B cell (primary cell): ENCODE measurements at regions not wholly inside any gene's neighbourhood (a gene's known extent, or its start where the extent isn't known, plus 50 kb on each side); places are given as distances from the start of the nearest gene placed in this dataset.

Experiments used
- ATAC-seq: fragments of 200-7000 bp; cut with Tn5 transposase; one replicate; pipeline ENCODE4 v1.10.0; 2021; ENCODE audit warnings: low read depth, mild to moderate bottlenecking, moderate number of reproducible peaks, moderate library complexity
- CTCF ChIA-PET: fragments of 350-600 bp; sonication (Branson Sonifier 250); formaldehyde crosslinking; loops from one replicate; lab custom pipeline; 2021; ENCODE audit warnings: antibody characterized with exemption, inconsistent platforms; lab: Charles Lee
- POLR2A ChIA-PET: fragments of 350-600 bp; sonication (Branson Sonifier 250); formaldehyde crosslinking; loops from one replicate; lab custom pipeline; 2021; ENCODE audit warnings: antibody characterized with exemption; lab: Charles Lee
- DNase-seq: peaks from one replicate; pipeline ENCODE4 v3.0.0; 2013
- H2AFZ ChIP-seq: 2 replicates; pipeline ENCODE4 v1.6.1; 2012; ENCODE audit warnings: mild to moderate bottlenecking, low read depth, low read length; ENCODE audit not compliant: insufficient read depth, poor library complexity, severe bottlenecking
- H3K27ac ChIP-seq, 2 donors: 1 replicate in 1 of 2; 2 replicates in 1 of 2; pipeline ENCODE4 v1.5.1; 2012 to 2013; ENCODE audit warnings: low read length in 2 of 2, mild to moderate bottlenecking in 2 of 2, moderate library complexity in 1 of 2
- H3K27me3 ChIP-seq, 4 experiments: fragments of 200-600 bp in 1 of 4; sonication (generic) in 1 of 4; replicated peaks in 1 of 4; 1 replicate in 2 of 4; 2 replicates in 2 of 4; pipeline versions ENCODE4 v1.6.1 to v1.7.0; 2013 to 2016; ENCODE audit warnings: low read length in 3 of 4, mild to moderate bottlenecking in 2 of 4, mixed read lengths in 1 of 4, moderate library complexity in 1 of 4; ENCODE audit not compliant: insufficient read depth in 4 of 4, control insufficient read depth in 3 of 4; ENCODE audit errors: control extremely low read depth in 1 of 4
- H3K36me3 ChIP-seq, 2 experiments: replicated peaks in 1 of 2; 1 replicate in 1 of 2; 2 replicates in 1 of 2; pipeline versions ENCODE4 v1.6.1 to v1.7.1; 2013; ENCODE audit warnings: low read length in 1 of 2; ENCODE audit not compliant: insufficient read depth in 2 of 2, control insufficient read depth in 1 of 2; ENCODE audit errors: control extremely low read depth in 1 of 2, extremely low read depth in 1 of 2
- H3K4me1 ChIP-seq, 2 donors: fragments of 200-600 bp in 1 of 2; sonication (generic) in 1 of 2; 1 replicate in 1 of 2; 2 replicates in 1 of 2; pipeline versions ENCODE4 v1.5.1 to v1.6.1; 2013 to 2017; ENCODE audit warnings: low read length in 2 of 2; ENCODE audit not compliant: control insufficient read depth in 2 of 2, insufficient read depth in 2 of 2
- H3K4me2 ChIP-seq: replicated peaks from 2 replicates; pipeline ENCODE3; 2012; ENCODE audit warnings: mild to moderate bottlenecking, low read depth, low read length; ENCODE audit not compliant: poor library complexity, severe bottlenecking
- H3K4me3 ChIP-seq, 5 experiments: fragments of 200-600 bp in 1 of 5; sonication (generic) in 1 of 5; 1 replicate in 3 of 5; 2 replicates in 2 of 5; pipeline versions ENCODE4 v1.5.1 to v1.7.0; 2011 to 2016; ENCODE audit warnings: low read length in 4 of 5, mild to moderate bottlenecking in 4 of 5, low read depth in 2 of 5, control low read depth in 1 of 5, moderate library complexity in 1 of 5; ENCODE audit not compliant: insufficient read depth in 1 of 5; ENCODE audit errors: control extremely low read depth in 1 of 5, extremely low read depth in 1 of 5
- H3K79me2 ChIP-seq: fragments of 200-600 bp; sonication (generic); one replicate; pipeline ENCODE4 v1.6.0; 2016; ENCODE audit warnings: low read length; ENCODE audit not compliant: control insufficient read depth, insufficient read depth
- H3K9ac ChIP-seq: fragments of 200-600 bp; sonication (generic); 2 replicates; pipeline ENCODE4 v1.6.1; 2017; ENCODE audit warnings: mild to moderate bottlenecking, low read length, moderate library complexity
- H3K9me3 ChIP-seq, 3 donors: one replicate each; pipeline versions ENCODE4 v1.6.1 to v1.7.1; 2013; ENCODE audit warnings: low read length in 2 of 3; ENCODE audit not compliant: control insufficient read depth in 2 of 3, insufficient read depth in 1 of 3; ENCODE audit errors: control extremely low read depth in 1 of 3
- H4K20me1 ChIP-seq: 2 replicates; pipeline ENCODE4 v1.6.0; 2012; ENCODE audit warnings: mild to moderate bottlenecking, low read length; ENCODE audit not compliant: insufficient read depth, control insufficient read depth, poor library complexity, severe bottlenecking
- H3K27ac Mint-ChIP-seq: one replicate; pipeline ENCODE4 v1.8.0; 2021; ENCODE audit warnings: mixed read lengths
- H3K27me3 Mint-ChIP-seq: one replicate; pipeline ENCODE4 v1.8.0; 2021; ENCODE audit warnings: mixed read lengths
- H3K4me1 Mint-ChIP-seq: one replicate; pipeline ENCODE4 v1.8.0; 2021; ENCODE audit warnings: mixed read lengths
- H3K4me3 Mint-ChIP-seq: one replicate; pipeline ENCODE4 v1.8.0; 2021; ENCODE audit warnings: mixed read lengths
- H3K9me3 Mint-ChIP-seq: one replicate; pipeline ENCODE4 v1.8.0; 2022; ENCODE audit warnings: mixed read lengths; ENCODE audit not compliant: insufficient read depth
- CTCF ChIP-seq: fragments of 200-600 bp; IDR thresholded peaks from one replicate; pipeline ENCODE4 v1.8.0; 2022; ENCODE audit warnings: antibody characterized with exemption, mild to moderate bottlenecking
- EZH2 ChIP-seq: IDR thresholded peaks from 2 replicates; pipeline ENCODE4 v1.6.1; 2012; ENCODE audit warnings: borderline replicate concordance, low read depth, mild to moderate bottlenecking, moderate library complexity, low read length; ENCODE audit not compliant: insufficient read depth, poor library complexity, severe bottlenecking
- WGBS: methylation state at CpG from one replicate; pipeline ENCODE4 v1.1.5; 2013; ENCODE audit warnings: missing lambda C conversion rate; ENCODE audit not compliant: insufficient coverage; 5-methylcytosine and 5-hydroxymethylcytosine counted together
- intact Hi-C: fragments of 100-400 bp; cut with micrococcal nuclease; formaldehyde crosslinking; loops from one replicate; pipeline ENCODE4 v1.10.0; 2022

GRCh38 chr7:49398746-49399145 is 374.7 kb upstream of the VWC2 start:
- Mint-ChIP-seq H3K9me3 (peaks cover 2% of the 10 kb centered on the region), H3K27ac (no peak overlapping the region), H3K27me3 (no peaks in the 10 kb centered on the region), H3K4me3 (no peak overlapping the region), H3K4me1 (no peaks in the 10 kb centered on the region)
- Histone ChIP-seq H3K27ac (no peak overlapping the region), H3K9ac (no peak overlapping the region), H3K36me3 (no peaks in the 10 kb centered on the region), H3K79me2 (no peaks in the 10 kb centered on the region), H4K20me1 (no peaks in the 10 kb centered on the region), H3K4me1 (no peaks in the 10 kb centered on the region), H3K4me2 (no peak overlapping the region), H3K27me3 (no peaks in the 10 kb centered on the region), H2AFZ (no peak overlapping the region), H3K9me3 (peaks cover 0 to 3% (median 0%) of the 10 kb centered on the region in 3 donors), H3K4me3 (no peak overlapping the region)
- ATAC-seq, result no peak
- 86% methylated on average over 2 of the region's 3 CpGs for WGBS
- DNase-seq, result no peak
- intact Hi-C loops, result no loop called here
- CTCF ChIA-PET, result no interaction called here
- POLR2A ChIA-PET, result no interaction called here
- no peak for TF ChIP-seq CTCF
- TF ChIP-seq EZH2, result no peak

DNA sequence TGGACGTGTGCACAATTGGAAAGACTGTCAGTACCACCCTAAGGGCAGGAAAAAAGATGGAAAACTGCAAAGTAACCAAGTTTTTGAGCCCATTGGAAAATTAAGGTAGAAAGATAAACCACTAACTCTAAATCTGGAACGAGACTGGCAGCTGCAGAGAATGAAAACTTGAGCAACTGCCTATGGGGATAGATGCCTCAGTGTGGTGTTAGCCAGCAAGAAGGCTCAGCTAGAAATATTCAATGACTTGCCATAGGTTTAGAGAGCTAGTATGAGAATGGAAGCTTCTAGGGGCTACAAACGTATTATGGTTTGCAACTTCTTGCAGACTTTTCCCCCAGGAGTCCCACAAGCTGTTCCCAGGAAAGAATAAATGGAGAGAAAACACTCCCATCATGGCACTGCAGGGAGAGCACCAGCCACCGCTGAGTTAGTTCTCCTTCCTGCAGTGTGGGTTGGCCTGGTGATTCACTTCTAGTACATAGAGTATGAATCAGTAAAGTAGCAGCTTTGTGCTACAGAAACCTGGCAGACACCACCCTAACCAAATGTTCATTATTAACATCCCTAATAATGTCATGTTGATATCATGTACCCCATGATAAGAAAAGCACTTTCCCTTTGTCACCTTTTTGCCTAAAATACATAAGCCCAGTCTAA is 372.4 kb upstream of the VWC2 start:
- no peak overlapping the region for H3K27ac ChIP-seq
- no peak for ATAC-seq
- intact Hi-C loops, result no loop called here
- no peaks in the 10 kb centered on the region for H3K27me3 Mint-ChIP-seq
- TF ChIP-seq EZH2 (no peak), CTCF (no peak)
- no peaks in the 10 kb centered on the region for H3K27me3 ChIP-seq
- H3K4me1 Mint-ChIP-seq, result no peaks in the 10 kb centered on the region
- H3K27ac Mint-ChIP-seq, result no peak overlapping the region
- H3K4me2 ChIP-seq, result no peak overlapping the region
- no peaks in the 10 kb centered on the region for H3K4me1 ChIP-seq
- 82% methylated on average over 2 of the region's 4 CpGs for WGBS
- CTCF ChIA-PET, result no interaction called here
- no peak overlapping the region for H3K4me3 Mint-ChIP-seq
- peaks cover 2% of the 10 kb centered on the region for H3K9me3 Mint-ChIP-seq
- H3K9me3 ChIP-seq, result peaks cover 0 to 5% (median 0%) of the 10 kb centered on the region in 3 donors
- H4K20me1 ChIP-seq, result no peaks in the 10 kb centered on the region
- H2AFZ ChIP-seq, result no peak overlapping the region
- no peaks in the 10 kb centered on the region for H3K36me3 ChIP-seq
- H3K79me2 ChIP-seq, result no peaks in the 10 kb centered on the region
- POLR2A ChIA-PET, result no interaction called here
- DNase-seq, result no peak
- no peak overlapping the region for H3K9ac ChIP-seq
- no peak overlapping the region for H3K4me3 ChIP-seq
